NCI-H128 (cell line): ENCODE measurements at regions not wholly inside any gene's neighbourhood (a gene's known extent, or its start where the extent isn't known, plus 50 kb on each side); places are given as distances from the start of the nearest gene placed in this dataset.
"Not testable (repeated sequence)": the region's sequence is repeated elsewhere in the genome, so short reads cannot be mapped to it uniquely, and the experiment has no call there.

Source experiments
- DNase-seq: peaks from one replicate; lab custom pipeline; 2025; ENCODE audit not compliant: unreplicated experiment; lab: John Stamatoyannopoulos, UW

GRCh38 chr1:187942986-187943385, 1114.2 kb downstream of the PLA2G4A start:
- DNase-seq, result no peak

- no peak for DNase-seq
These were observed 1115.1 kb downstream of the PLA2G4A start for GRCh38 chr1:187943606-187944403.

- not testable (repeated sequence) for DNase-seq
These were observed 1117.9 kb downstream of the PLA2G4A start for GRCh38 chr1:187946661-187947060.

DNA sequence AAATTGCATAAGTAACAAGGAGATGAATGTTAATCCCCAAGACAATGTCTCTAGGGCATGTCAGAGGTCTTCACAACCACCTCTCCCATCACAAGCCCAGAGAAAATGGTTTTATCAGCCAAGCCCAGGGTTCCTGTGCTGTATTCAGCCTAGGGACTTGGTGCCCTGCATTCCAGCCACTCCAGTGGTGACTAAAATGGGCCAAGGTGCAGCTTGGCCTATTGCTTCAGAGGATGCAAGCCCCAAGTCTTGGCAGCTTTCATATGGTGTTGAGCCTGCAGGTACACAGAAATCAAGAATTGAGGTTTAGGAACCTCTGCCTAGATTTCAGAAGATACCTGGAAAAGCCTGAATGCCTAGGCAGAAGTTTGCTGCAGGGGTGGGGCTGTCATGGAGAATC, 1118.6 kb downstream of the PLA2G4A start:
- DNase-seq, result no peak

DNA sequence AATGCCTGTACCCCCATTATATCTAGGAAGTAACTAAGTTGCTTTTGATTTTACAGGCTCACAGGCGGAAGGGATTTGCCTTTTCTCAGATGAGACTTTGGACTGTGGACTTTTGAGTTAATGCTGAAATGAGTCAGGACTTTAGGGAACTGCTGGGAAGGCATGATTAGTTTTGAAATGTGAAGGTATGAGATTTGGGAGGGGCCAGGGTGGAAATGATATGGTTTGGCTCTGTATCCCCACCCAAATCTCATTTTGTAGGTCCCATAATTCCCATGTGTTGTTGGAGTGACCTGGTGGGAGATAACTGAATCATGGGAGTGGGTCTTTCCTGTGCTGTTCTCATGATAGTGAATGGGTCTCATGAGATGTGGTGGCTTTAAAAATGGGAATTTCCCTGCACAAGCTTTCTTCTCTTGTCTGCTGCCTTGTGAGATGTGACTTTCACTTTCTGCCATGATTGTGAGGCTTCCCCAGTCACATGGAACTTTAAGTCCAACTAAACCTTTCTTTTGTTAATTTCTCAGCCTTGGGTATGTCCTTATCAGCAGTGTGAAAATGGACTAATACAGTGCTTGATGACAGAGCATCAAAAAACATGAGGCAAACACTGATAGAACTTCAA, 1119.5 kb downstream of the PLA2G4A start:
- DNase-seq, result no peak

- no peak for DNase-seq
These were observed 1120.8 kb downstream of the PLA2G4A start for GRCh38 chr1:187949567-187949966.

DNA sequence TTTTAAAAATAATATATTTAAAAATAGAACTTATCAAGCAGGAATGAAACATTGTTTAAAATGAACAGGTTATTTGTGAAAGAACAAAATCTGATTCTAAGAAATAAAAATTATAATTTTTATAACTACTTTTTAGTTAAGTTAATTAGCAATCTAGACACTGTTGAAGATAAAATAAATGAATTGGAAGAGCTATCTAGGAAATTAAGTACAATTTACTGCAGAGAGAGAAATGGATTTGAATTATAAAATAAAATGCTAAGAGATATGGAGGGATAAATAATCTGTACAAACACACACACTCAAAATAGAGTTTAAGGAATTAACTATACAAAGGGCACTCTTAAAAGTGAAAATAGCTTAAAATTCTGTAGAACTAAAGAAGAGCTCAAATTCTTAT, 1123.1 kb downstream of the PLA2G4A start:
- no peak for DNase-seq

- DNase-seq, result no peak
These were observed 1123.7 kb downstream of the PLA2G4A start for GRCh38 chr1:187952446-187952845.

DNA sequence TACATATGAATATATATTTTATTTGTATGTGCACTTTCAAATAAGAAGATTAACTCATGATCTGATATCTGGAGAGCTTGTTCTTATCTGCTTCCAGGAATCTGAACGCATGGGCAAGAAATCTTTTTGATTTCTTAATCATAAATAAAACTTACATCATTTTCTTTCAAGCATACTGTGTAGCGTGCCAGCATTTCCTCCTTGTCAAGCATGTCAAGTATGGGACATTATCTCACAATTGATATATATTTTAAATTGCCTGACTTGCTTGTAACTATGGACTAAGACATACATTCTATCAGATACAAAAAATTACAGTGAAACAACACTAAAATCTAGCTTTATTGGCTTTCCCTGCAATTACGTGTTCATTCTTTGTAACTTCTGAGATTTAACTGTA, 1128.2 kb downstream of the PLA2G4A start:
- DNase-seq, result no peak

DNA sequence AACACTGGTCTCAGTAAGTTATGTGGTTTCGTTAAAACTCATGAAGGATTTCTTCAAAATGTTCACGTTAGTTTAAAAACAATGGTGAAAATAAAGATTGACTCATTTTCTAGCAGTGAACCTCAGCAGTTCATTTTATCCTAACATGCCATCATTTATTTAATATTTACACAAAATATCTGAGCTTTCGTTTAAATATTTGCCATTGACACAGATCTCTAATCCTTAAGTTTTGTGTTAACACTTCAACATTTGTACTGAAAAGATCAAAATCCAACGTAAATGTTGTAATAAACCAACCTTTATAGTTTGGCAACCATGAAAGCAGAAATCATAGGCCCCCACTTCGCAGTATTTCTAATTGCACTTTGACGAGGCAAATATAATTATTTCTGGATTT, 1129.5 kb downstream of the PLA2G4A start:
- no peak for DNase-seq

GRCh38 chr1:187959062-187959461, 1130.3 kb downstream of the PLA2G4A start:
- DNase-seq, result no peak

DNA sequence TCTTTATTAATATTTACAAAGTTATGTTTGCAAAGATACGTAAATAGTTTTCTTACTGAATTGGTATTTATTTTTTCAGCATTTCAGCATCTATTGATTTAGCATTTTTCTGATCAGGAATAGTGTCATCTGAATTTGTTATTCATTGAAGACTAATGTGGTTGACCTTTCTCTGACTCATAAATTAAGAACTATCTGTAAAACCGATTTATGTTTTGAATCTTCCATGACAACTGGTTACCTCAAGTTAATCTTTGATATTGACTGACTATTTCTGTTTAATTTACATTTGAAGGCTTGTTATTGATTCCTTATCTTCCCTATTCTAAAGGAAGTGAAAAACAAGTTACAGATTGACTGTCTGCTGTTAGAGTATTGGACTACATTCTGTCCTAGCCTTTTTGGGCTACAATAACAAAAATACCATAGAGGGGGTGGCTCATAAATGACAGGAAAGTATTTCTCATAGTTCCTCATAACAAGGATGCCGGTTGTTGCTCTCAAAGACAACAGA, 1131.4 kb downstream of the PLA2G4A start:
- DNase-seq, result no peak

DNA sequence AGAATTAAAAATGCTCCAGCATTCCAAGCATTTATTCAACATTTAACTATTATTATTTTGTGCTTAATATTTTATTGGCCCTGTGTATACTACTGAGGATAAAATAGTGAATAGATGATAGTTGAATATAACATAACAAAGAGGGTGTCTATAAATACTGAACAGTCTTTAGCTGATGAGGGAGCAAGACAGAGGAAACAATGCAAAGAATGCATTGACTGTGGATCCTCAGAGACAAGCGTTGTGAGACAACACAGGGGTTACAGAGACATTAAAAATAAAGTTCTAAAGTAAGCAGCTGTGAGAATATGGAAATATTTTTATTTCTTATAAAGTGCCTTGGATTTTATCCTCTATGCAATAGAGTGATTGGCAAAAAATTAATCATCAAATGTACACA, 1133.1 kb downstream of the PLA2G4A start:
- no peak for DNase-seq

DNA sequence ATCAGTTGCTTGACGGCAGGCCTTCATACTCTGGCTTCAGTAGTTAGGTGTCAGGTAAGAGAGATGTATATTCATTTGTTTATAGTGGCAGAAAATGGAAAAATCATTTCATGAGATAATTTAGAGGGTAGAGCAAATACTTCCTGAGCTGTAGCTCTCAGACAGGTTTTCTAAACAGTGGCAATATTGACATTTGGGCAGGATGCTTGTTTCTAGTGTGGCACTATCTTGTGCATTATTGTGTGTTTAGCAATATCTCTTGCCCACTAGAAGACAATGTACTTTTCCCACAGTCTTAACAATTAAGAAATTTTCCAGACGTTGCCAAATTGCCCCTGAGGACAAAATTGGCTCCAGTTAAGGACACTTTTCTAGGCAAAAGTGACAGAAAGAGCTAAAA, 1143.1 kb downstream of the PLA2G4A start:
- DNase-seq, result no peak

- DNase-seq, result no peak
These were observed 1148.5 kb downstream of the PLA2G4A start for GRCh38 chr1:187977298-187977697.

DNA sequence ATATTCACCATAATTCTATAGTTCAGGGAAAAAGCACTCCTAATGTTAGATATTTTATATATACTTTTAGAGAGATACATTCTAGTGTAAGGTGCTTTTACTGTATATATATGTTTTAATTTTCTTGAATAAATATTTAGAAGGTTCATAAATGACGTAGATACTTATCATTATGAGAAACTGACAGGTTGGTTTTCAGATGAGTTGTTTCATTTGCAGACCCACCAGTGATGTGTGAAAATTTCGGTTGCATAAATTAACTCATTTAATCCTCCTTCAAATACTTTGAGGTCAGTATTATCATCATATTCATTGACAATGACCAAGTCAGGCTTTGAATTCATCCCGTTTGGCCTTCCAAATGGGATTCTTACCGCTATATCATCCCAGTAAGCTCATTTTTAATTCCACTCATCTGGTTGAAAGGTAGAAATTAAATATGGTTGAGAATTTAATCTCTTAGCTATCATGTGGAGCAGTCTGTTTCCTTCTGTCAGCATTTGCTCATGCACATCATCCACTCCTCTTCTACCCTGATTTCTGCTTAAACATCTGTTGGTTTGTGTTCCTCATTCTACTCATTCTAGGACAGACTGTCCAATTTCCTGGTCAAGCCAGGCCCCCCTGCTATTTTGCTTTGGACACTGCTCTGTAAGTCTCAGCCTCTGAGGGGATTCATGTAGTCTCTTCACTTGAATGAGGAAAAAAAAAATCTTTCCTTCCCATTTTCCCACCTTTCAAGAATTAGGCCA, 1156.6 kb downstream of the PLA2G4A start:
- DNase-seq, result no peak

DNA sequence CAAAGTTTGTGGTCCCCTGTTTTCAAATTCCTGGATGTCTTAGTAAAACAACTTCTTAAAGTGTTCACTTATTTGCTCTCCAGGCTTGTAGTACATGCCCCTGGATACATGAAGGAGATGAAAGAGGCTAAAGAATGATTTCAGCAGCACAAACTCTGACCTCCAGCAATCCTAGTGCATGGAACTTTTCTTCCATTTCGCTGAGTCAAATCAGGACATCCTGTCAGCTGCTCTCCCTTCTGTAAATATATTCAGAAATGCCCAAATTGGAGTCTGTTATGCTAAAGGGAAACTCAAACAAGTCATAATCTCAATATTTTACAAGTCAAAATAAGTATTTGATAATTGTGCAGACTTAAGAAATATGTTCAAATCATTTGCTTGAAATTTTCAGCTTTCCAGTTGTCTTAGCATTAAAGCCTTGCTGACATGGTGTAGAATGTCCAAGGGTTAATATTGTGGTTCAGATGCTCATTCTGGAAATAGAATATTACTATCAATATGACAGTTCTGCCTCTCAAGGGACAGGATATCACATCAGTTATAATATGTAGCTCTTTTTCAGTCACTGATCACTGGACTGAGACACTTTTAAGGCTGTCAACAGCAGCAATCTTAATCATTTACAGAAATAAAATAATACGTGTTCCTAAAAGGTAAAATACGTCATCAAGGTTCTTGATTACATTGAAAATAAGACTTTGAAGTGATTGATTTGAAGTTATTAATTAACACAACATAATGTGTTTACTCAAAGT, 1157.3 kb downstream of the PLA2G4A start:
- DNase-seq, result no peak

DNA sequence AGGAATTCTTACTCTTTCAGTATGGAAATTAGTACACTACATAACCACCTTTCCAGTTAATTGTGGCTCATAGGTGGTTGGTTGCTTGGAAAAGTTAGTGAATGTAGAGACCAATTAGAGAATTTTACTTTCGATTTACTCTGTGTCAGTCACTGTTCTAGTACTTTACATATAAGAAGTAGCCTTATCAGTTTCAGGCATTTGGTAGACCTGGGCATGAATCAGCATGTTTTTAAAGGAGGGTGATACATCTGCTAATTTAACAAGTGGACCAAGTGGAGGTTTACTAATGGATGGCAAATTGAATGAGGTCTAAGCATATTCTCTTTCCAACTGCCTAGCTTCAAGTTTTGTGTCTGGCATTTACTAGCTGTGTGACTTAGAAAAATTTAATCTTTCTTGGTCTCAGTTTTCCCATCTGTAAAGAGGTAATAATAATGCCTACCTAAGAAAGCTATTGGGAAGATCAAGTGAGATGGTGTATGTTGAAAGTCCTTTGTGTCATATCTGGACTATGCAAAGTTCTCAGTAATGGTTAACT, 1158.6 kb downstream of the PLA2G4A start:
- no peak for DNase-seq

DNA sequence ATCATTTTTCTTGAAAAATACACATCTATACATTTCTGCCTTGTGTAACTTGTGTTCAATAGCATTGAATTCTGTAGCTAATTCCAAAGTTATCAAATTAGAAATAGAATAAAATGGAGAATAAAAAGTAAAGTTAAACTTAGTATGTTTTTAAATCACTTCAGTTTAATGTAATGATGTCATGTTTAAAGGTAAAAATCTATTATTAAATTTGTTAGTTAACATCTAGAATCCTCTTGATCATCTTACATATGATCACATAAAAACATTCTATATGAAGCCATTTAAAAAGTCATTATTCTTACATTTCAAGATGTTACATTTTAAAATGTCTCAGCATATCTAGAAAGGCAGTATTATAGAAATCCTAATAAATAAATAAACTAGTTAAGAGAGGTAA, 1163.2 kb downstream of the PLA2G4A start:
- DNase-seq, result no peak

DNA sequence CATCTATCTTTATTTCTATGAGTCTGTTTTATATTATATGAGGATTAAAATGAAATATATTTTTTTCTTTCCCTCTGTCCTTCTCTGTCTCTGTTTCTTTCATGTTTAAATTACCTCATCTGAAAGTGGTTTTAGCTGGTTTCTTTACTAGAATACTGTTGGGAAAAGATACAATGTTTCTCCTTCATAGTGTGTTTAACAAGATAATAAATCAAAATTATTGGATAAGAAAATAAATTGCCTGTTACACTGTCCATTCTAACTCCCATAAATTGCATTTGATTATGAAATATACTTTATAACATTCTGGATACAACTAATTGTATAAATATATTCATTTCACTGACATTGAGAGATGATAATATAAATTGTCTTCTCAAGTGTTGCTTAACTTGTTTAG, 1168.0 kb downstream of the PLA2G4A start:
- DNase-seq, result no peak

- no peak for DNase-seq
These were observed 1171.2 kb downstream of the PLA2G4A start for GRCh38 chr1:187999973-188000372.
